WERI-Rb-1 (cell line): ENCODE measurements at regions not wholly inside any gene's neighbourhood (a gene's known extent, or its start where the extent isn't known, plus 50 kb on each side); places are given as distances from the start of the nearest gene placed in this dataset.
A peak's percentile ranks its signal among the peaks of the same experiment; 100 is the strongest.

Source experiments
- DNase-seq: peaks from one replicate; pipeline ENCODE4 v3.0.0-alpha.2; 2020
- H3K27ac ChIP-seq: fragments of 250-450 bp; sonication (Bioruptor Pico); 2 replicates; pipeline ENCODE4 v1.5.1; 2020; ENCODE audit warnings: mild to moderate bottlenecking, moderate library complexity
- H3K27me3 ChIP-seq: fragments of 250-450 bp; sonication (Bioruptor Pico); 2 replicates; pipeline ENCODE4 v1.5.1; 2021; ENCODE audit warnings: mild to moderate bottlenecking, low read depth, moderate library complexity; ENCODE audit not compliant: insufficient read depth, severe bottlenecking
- H3K36me3 ChIP-seq: fragments of 250-450 bp; sonication (Bioruptor Pico); 2 replicates; pipeline ENCODE4 v1.5.1; 2020; ENCODE audit warnings: mild to moderate bottlenecking, moderate library complexity
- H3K4me3 ChIP-seq: 2 replicates; pipeline ENCODE4 v1.5.1; 2011; ENCODE audit warnings: low read depth, mild to moderate bottlenecking, control low read depth, low read length
- H3K9me3 ChIP-seq: fragments of 250-450 bp; sonication (Bioruptor Pico); 2 replicates; pipeline ENCODE4 v1.5.1; 2021; ENCODE audit warnings: mild to moderate bottlenecking, moderate library complexity; ENCODE audit not compliant: severe bottlenecking
- CTCF ChIP-seq: IDR thresholded peaks from 2 replicates; pipeline ENCODE4 v1.5.1; 2011; ENCODE audit warnings: low read depth, mild to moderate bottlenecking, control low read depth, inconsistent platforms, low read length

GRCh38 chr4:186940476-186940875, 216.8 kb upstream of the FAT1 start:
- no peak for TF ChIP-seq CTCF
- peaks cover 95% of the 10 kb centered on the region for H3K27me3 ChIP-seq
- H3K36me3 ChIP-seq: no peaks in the 10 kb centered on the region

GRCh38 chr4:186942758-186943377, 219.2 kb upstream of the FAT1 start:
- DNase-seq: no peak
- Histone ChIP-seq H3K27me3 (peaks cover 95% of the 10 kb centered on the region), H3K27ac (no peak overlapping the region), H3K4me3 (no peak overlapping the region), H3K36me3 (no peaks in the 10 kb centered on the region), H3K9me3 (no peaks in the 10 kb centered on the region)
- TF ChIP-seq CTCF: no peak

More at GRCh38 chr4:186940476-186940875, 216.8 kb upstream of the FAT1 start:
- Histone ChIP-seq H3K27ac (no peak overlapping the region), H3K9me3 (no peaks in the 10 kb centered on the region), H3K4me3 (no peak overlapping the region)
- DNase-seq: no peak

GRCh38 chr4:186943411-186943810, 219.8 kb upstream of the FAT1 start:
- no peak for DNase-seq
- no peak for TF ChIP-seq CTCF
- no peaks in the 10 kb centered on the region for H3K9me3 ChIP-seq
- H3K27me3 ChIP-seq: peaks cover 95% of the 10 kb centered on the region
- no peak overlapping the region for H3K27ac ChIP-seq
- no peak overlapping the region for H3K4me3 ChIP-seq
- no peaks in the 10 kb centered on the region for H3K36me3 ChIP-seq

GRCh38 chr4:186946136-186946535, 222.5 kb upstream of the FAT1 start:
- Histone ChIP-seq H3K27me3 (peaks cover 98% of the 10 kb centered on the region), H3K9me3 (no peaks in the 10 kb centered on the region), H3K36me3 (no peaks in the 10 kb centered on the region), H3K4me3 (no peak overlapping the region), H3K27ac (no peak overlapping the region)
- no peak for TF ChIP-seq CTCF
- no peak for DNase-seq

- DNase-seq: no peak
- H3K36me3 ChIP-seq: no peaks in the 10 kb centered on the region
- peaks cover 98% of the 10 kb centered on the region for H3K27me3 ChIP-seq
- no peak overlapping the region for H3K4me3 ChIP-seq
- no peak overlapping the region for H3K27ac ChIP-seq
- peak; percentile 39 for TF ChIP-seq CTCF
- H3K9me3 ChIP-seq: no peaks in the 10 kb centered on the region
Observed at GRCh38 chr4:186946682-186947294, 223.1 kb upstream of the FAT1 start.
